ENCODE measurements at regions not wholly inside any gene's neighbourhood (a gene's known extent, or its start where the extent isn't known, plus 50 kb on each side); places are given as distances from the start of the nearest gene placed in this dataset.

DNA sequence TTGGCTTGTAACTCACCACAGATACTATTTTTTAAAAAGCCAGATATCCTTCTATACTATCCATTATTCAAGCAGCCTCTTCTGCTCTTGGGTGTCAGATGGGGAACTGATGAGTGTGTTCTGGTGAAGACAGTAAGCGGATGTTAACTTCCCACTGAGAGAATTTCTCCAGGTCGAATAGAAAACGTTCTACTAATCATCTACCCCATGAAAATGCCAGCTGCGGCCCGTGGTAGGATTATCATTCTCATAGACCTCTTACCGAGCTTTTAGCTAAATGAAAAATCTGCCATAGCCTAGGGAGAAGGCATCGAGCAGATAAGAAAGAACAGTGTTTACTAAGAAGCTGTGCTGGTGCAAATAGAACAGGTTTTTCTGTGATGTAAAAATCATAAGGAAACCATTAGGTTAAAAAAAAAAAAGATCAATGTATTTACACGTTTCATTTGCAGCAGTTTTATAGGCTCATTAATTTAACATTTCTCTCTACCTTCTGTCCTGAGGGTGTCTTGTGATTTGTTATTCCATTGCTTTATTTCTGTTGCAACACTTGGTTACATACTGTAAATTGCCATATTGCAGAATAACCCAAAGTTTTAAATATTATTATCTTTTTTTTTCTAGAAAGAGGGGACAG lies 1521.5 kb upstream of the ZEB2 start:
- ATAC-seq: no peak
- TF ChIP-seq CSRNP3 (CRISPR knock-in tag; IDR thresholded peaks at IDR 0.05) (no peak), ZNF565 (CRISPR knock-in tag; conservative IDR thresholded peaks at IDR 0.05; ENCODE audit: low read depth) (no peak), ISL1 (CRISPR knock-in tag; IDR thresholded peaks at IDR 0.05) (no peak), SNAI2 (CRISPR knock-in tag; IDR thresholded peaks at IDR 0.05) (no peak), POU6F1 (CRISPR knock-in tag; IDR thresholded peaks at IDR 0.05; ENCODE audit: borderline replicate concordance, low read depth) (no peak), GLIS3 (CRISPR knock-in tag; IDR thresholded peaks at IDR 0.05) (no peak), TSHZ2 (CRISPR knock-in tag; IDR thresholded peaks at IDR 0.05) (no peak), BACH2 (CRISPR knock-in tag; IDR thresholded peaks at IDR 0.05; ENCODE audit: borderline replicate concordance) (no peak), CREB5 (CRISPR knock-in tag; IDR thresholded peaks at IDR 0.05; ENCODE audit: low read depth) (no peak), ZFP30 (CRISPR knock-in tag; IDR thresholded peaks at IDR 0.05) (no peak), TCF4 (CRISPR knock-in tag; IDR thresholded peaks at IDR 0.05; ENCODE audit: borderline replicate concordance) (no peak)

DNA sequence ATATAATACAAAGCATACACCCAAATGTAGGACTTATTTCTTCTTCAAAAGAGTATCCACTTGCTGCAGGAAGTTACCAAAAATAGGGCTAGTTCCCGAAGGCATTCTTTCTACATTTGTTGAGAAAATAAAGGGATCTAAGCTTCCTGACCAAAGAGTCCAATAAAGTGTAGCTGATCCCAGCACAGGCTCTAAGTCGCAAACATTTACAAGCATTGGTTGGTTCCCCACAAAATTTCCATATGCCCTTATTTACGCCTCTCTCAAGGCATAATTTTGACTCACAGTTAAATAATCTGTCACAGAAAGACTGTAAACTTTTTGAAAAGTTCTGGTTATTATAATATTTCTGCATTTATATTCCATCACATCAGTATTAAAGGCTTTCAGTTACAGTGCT lies 1520.1 kb upstream of the ZEB2 start:
- ATAC-seq: no peak

More for the DNA sequence above, 1520.1 kb upstream of the ZEB2 start:
- no peak for TF ChIP-seq ARNTL (CRISPR knock-in tag; IDR thresholded peaks at IDR 0.05; ENCODE audit: borderline replicate concordance, low read depth)
- no peak for TF ChIP-seq PPARA (CRISPR knock-in tag; IDR thresholded peaks at IDR 0.05; ENCODE audit: borderline replicate concordance)
- no peak for TF ChIP-seq ISL1 (CRISPR knock-in tag; IDR thresholded peaks at IDR 0.05)
- no peak for TF ChIP-seq ZNF8 (CRISPR knock-in tag; IDR thresholded peaks at IDR 0.05)
- no peak for TF ChIP-seq CSRNP3 (CRISPR knock-in tag; IDR thresholded peaks at IDR 0.05)
- TF ChIP-seq, protein P1, sequence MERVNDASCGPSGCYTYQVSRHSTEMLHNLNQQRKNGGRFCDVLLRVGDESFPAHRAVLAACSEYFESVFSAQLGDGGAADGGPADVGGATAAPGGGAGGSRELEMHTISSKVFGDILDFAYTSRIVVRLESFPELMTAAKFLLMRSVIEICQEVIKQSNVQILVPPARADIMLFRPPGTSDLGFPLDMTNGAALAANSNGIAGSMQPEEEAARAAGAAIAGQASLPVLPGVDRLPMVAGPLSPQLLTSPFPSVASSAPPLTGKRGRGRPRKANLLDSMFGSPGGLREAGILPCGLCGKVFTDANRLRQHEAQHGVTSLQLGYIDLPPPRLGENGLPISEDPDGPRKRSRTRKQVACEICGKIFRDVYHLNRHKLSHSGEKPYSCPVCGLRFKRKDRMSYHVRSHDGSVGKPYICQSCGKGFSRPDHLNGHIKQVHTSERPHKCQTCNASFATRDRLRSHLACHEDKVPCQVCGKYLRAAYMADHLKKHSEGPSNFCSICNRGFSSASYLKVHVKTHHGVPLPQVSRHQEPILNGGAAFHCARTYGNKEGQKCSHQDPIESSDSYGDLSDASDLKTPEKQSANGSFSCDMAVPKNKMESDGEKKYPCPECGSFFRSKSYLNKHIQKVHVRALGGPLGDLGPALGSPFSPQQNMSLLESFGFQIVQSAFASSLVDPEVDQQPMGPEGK (CRISPR knock-in tag; IDR thresholded peaks at IDR 0.05; ENCODE audit: borderline replicate concordance): no peak
- TF ChIP-seq GLIS3 (CRISPR knock-in tag; IDR thresholded peaks at IDR 0.05): no peak
- no peak for TF ChIP-seq OSR1 (CRISPR knock-in tag; IDR thresholded peaks at IDR 0.05)
- no peak for TF ChIP-seq TSHZ2 (CRISPR knock-in tag; IDR thresholded peaks at IDR 0.05)
- TF ChIP-seq TOX (CRISPR knock-in tag; IDR thresholded peaks at IDR 0.05; ENCODE audit: borderline replicate concordance): no peak
- TF ChIP-seq SNAI2 (CRISPR knock-in tag; IDR thresholded peaks at IDR 0.05): no peak
- no peak for TF ChIP-seq ZNF70 (CRISPR knock-in tag; IDR thresholded peaks at IDR 0.05)
- TF ChIP-seq POU6F1 (CRISPR knock-in tag; IDR thresholded peaks at IDR 0.05; ENCODE audit: borderline replicate concordance, low read depth): no peak
- TF ChIP-seq ZFP30 (CRISPR knock-in tag; IDR thresholded peaks at IDR 0.05): no peak
